GM19395 (cell line): ENCODE measurements at regions not wholly inside any gene's neighbourhood (a gene's known extent, or its start where the extent isn't known, plus 50 kb on each side); places are given as distances from the start of the nearest gene placed in this dataset.
"Not testable (repeated sequence)": the region's sequence is repeated elsewhere in the genome, so short reads cannot be mapped to it uniquely, and the experiment has no call there.

Experiments used
- ATAC-seq: cut with Tn5 transposase; IDR thresholded peaks from one replicate; pipeline ENCODE4 v1.9.1; 2021; ENCODE audit warnings: mild to moderate bottlenecking, moderate library complexity; ENCODE audit not compliant: unreplicated experiment

DNA sequence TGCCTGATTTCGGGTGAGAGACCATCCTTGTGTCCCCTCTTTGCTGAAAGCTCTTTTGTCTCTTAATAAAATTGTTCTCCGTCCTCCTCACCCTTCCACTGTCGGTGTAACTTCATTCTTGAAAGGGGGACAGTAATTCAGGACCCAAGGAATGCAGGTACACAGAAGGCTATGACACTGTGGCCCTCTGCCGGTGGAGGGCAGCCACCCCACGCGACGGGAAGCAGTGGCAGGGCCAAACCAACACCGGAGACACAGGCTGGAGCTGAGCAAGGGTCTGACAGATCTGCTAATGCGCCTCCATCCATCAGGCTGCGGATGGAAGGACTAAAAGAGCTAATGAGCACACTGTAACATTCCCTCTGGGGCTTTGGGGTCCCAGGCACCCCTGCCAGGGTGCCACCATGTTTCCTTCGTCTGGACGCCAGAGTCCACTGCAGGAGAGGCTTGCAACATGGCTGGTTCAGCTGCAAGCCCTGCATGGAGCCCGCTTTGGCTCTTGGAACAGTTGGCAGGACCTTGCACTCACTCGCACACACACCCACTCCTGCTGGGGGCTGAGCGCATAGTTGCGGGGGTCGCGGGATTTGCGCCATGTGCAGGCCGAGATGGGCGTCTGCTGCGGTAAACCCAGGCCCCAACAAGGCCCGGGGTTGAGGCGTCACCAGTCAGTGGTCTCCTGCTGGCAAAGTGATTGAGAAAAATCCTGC lies 544.1 kb upstream of the CDH7 start:
- no peak for ATAC-seq

DNA sequence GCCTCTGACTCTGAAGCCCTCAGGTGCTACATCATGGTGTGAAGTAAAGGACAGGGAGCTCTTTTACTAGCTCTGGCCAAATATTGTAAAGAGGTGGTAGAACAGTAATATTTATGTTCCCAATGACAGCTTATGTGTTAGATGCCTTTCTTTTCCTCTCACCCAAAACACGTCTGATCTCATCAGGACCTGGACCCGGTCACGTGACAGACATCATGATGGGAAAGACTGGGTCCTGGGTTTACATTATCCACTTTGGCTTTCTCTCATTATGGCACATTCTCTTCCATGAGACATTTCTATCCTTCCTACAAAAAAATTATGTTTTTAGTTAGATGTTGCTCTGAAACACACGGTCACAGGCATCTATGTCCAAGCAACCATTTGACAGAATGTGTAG lies 548.7 kb upstream of the CDH7 start:
- no peak for ATAC-seq

- ATAC-seq = no peak
Observed at GRCh38 chr18:65175681-65176080, 575.1 kb upstream of the CDH7 start.

DNA sequence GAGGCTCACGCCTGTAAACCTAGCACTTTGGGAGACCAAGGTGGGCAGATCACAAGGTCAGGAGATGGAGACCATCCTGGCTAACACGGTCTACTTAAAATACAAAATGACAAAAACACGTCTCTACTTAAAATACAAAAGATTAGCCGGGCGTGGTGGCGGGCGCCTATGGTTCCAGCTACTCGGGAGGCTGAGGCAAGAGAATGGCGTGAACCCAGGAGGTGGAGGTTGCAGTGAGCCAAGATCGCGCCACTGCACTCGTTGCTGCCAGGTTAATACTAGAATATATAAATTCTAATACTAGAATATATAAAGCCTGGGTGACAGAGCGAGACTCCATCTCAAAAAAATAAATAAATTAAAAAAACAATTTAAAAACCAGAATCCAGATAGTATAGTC lies 588.7 kb upstream of the CDH7 start:
- not testable (repeated sequence) for ATAC-seq

DNA sequence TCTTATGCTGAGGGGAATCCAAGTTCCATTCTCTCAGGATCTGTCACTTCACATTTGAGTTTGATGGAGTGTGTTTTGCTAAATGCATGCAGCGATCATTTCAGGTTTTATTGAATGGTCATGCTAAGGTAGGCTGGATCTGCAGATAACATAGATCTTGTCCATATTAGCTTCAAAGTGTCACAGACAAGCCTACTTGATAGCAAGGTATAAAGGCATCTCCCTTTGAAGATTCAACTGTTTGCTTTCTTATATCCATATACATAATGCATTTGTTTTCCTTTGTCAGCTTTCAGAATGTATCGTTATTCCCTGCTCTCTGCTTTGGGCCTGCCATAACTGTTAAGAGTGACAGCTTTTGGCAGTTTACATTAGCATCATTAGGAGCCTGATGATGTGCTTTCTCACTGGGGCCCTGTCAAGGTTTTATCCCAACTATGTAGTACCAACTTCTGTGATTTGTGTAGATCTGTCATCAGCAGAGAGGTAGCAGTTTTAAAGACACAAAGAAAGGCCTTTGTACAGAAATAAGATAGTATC lies 604.3 kb upstream of the CDH7 start:
- no peak for ATAC-seq

GRCh38 chr18:65145312-65145711 lies 605.5 kb upstream of the CDH7 start:
- ATAC-seq = no peak

- no peak for ATAC-seq
Observed at GRCh38 chr18:65133610-65134009, 617.2 kb upstream of the CDH7 start.

GRCh38 chr18:65124633-65125032 lies 626.2 kb upstream of the CDH7 start:
- no peak for ATAC-seq

DNA sequence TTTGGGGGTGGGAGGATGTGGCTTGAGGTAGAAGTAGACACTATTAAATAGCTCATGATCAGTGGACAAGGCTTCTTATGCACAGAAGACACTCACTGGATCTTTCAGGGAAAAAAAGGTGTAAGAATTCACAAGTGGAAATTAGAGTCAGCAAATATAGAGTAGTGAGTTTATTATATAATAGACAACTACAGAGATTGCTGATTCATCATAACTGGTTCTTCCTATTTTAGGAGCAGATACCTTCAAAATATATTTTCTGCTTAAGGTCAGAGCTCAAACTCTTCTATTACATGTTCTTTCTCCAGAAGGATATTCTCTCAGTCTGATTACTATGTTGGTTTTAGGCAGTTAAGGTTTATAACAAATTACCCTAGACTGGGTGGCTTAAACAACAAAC lies 646.9 kb upstream of the CDH7 start:
- no peak for ATAC-seq

DNA sequence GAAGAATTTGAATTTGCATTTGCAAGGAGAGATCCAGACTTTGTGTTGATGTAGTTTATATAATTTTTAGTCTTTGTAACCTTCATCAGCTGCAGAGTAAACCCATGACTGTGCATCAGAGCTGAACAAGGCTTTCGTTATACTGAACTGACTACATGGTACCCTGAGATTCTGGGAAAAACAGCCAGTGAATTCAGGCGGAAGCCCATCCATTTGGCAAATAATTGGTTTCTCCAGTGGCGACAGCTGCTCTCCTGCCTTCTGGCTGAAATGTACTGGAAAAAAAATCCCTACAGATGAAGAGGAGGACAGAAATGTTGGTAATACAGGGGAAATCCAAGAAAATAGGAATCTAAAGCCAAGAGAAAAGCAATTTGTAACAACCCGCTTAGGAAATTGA lies 657.5 kb upstream of the CDH7 start:
- ATAC-seq = no peak

DNA sequence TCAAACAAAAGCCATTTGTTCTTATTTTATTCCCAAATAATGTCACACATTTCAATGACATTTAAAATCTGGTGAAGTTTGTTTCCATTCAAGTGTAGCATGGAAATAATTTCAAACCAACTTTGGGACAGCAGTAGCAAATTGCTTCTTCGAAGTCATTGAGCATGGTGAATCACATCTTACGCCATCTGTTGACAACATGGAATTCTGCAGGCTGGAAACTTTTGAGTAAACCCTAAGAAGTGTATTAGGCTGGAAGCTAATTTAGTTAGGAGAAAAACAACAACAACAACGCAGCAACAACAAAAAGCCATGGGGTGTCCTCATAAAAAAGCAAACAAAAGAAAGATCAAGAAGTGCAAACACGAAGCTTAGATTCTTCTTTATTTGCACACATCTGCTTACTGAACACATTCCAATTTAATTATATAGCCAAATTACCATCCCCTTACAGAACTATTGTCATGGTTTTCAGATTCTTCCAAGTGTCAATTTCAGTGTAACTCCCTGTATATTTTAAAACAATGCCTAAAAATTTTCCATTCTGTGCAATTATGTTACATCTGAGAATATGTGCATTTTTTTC lies 659.0 kb upstream of the CDH7 start:
- no peak for ATAC-seq

DNA sequence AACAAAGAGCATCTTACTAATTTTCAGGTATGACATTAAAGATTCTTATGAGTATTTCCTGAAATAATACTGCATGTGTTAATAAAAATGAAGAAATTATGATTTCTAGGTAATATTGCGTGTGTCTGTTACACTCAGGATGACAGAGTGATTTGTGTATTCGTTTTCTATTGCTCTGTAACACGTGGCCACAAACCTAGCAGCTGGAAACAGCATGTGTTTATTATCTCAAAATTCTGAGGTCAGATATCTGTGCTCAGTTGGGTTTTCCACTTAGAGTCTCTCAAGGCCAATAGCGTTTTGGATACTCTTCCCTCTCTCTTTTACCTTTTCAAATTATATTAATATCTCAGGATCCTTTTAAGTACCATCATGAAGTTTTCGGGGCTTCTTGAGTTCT lies 667.9 kb upstream of the CDH7 start:
- no peak for ATAC-seq

GRCh38 chr18:65081786-65082185 lies 669.0 kb upstream of the CDH7 start:
- ATAC-seq = no peak

GRCh38 chr18:65073060-65073550 lies 677.7 kb upstream of the CDH7 start:
- no peak for ATAC-seq

DNA sequence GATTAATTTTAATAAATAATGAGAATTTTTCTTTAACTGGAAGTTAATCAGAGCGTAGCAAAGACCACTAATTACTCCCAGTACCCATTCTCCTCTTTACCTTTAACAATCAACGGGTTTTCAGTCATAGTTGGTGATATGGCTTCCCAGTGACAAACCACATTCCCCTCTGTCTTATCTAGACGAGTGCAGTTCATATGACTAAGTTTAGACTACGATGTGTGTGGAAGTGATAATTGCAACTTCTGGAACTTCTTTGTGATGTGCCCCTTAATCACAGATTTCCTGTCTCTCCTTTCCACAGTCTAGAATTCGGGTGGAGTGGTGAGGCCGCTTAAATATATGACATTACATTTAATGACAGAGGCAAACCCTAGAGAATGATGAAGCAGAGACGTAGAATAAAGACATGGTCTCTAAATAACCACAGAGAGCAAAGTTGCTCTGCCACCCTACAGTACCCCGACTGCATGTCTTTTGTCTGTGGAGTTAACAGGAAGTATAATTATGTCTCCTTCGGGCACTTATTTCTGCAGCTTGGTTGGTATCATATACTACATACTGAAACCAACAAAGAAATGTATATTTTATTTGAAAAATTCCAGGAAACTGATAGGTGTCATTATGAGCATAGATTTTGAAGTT lies 693.3 kb upstream of the CDH7 start:
- no peak for ATAC-seq

DNA sequence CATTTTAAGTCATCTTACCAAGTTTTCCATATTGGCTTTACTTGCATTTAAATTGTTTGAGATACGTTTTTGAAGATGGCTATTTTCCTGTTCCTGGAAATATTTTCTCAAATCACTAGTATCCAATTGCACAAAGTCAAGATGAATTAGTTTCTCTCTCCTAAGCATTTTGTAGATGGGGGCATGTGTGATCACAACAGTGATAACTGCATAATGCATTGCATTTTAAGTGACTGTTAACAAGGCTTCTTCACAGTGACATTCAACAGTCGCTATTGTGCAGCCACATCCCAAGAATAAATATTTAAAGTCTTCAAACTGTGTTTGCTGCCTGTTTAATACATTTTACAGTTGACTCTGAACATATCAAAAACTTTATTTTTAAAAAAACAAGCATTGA lies 694.2 kb upstream of the CDH7 start:
- ATAC-seq = no peak

DNA sequence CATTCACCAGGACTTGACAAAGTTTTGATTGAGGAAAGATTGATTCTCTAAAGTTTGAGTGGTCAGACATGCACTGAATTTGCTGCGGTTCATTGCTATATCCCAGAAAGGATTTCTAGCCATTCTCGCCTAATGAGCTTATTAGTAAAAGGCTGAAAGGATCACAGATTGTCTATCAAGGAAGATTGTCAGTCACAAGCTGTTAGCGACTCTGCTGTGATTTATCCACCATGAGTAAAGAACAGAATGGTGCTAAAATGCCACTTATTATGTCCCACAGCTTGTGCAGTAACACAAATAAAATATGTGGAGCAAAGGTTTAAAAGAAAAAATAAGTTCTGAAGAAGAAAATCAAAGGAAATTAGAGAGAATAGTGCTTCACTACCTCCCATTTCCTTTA lies 701.2 kb upstream of the CDH7 start:
- no peak for ATAC-seq

GRCh38 chr18:65039578-65039977 lies 711.2 kb upstream of the CDH7 start:
- no peak for ATAC-seq

DNA sequence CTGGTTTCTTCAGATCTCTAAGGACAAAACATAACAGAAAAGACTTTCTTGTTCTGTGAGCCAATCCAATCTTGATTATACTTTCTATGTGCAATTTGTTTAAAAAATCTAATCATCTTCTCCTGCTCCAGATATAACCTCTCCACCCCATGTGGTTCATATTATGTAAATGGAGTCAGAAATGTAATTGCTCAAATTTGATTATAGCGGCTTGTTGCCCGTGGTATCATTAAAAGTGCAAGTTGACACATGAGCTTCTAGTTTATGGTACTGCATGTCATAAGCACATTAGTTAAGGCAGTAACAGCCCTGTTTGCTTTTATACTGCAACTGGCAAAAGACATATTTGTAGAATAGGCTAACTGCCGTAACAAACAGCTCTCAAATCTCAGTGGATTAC lies 715.1 kb upstream of the CDH7 start:
- no peak for ATAC-seq

DNA sequence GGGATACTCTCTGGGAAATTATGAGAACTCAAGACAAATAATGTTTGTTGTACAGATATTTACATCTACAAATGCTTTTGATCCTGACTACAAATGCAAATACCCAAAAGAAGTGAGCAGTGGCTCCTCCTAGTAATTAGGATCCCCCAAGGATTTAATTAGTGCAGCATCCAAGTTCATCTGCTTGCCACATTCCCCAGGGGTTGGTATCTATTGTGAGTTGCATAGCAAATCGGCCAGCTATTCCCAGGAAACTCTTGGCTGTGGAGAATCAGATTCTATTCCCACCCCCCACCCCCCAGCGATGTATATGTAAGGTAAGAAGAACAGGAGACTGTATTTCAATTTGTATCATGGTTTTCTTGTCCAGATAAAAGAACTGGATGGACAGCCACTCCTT lies 725.1 kb upstream of the CDH7 start:
- ATAC-seq = no peak

DNA sequence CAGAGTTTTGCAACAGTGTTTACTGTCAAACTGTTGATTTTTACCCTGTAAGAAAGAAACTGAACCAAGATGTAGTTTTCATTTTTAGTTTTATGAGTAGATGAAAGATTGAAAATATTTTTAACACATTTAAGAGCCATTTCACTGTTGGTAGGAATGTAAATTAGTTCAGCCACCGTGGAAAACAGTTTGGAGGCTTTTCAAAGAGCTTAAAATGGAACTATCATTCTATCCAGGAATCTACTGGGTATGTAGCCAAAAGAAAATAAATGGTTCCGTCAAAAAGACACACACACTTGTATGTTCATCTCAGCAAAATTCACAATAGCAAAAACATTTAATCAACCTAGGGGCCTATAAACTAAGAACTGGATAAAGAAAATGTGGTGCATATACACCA lies 729.8 kb upstream of the CDH7 start:
- no peak for ATAC-seq

- no peak for ATAC-seq
Observed at GRCh38 chr18:65018184-65018583, 732.6 kb upstream of the CDH7 start.
